ENCODE measurements at regions not wholly inside any gene's neighbourhood (a gene's known extent, or its start where the extent isn't known, plus 50 kb on each side); places are given as distances from the start of the nearest gene placed in this dataset.

GRCh38 chr12:88433997-88434703 lies 146.1 kb downstream of the KITLG start (continued):
- TF ChIP-seq ATF2 (IDR thresholded peaks at IDR 0.05; ENCODE audit: low read length) (peak; percentile 28; the same call in 1 of the 2 replicates), FOXK2 (IDR thresholded peaks at IDR 0.05) (no peak), NRF1 (conservative IDR thresholded peaks at IDR 0.05; ENCODE audit: low read depth, low read length) (no peak), ELK1 (IDR thresholded peaks at IDR 0.05; ENCODE audit: low read depth, low read length) (no peak), ZNF622 (IDR thresholded peaks at IDR 0.05) (no peak)
- TF ChIP-seq, protein P1, sequence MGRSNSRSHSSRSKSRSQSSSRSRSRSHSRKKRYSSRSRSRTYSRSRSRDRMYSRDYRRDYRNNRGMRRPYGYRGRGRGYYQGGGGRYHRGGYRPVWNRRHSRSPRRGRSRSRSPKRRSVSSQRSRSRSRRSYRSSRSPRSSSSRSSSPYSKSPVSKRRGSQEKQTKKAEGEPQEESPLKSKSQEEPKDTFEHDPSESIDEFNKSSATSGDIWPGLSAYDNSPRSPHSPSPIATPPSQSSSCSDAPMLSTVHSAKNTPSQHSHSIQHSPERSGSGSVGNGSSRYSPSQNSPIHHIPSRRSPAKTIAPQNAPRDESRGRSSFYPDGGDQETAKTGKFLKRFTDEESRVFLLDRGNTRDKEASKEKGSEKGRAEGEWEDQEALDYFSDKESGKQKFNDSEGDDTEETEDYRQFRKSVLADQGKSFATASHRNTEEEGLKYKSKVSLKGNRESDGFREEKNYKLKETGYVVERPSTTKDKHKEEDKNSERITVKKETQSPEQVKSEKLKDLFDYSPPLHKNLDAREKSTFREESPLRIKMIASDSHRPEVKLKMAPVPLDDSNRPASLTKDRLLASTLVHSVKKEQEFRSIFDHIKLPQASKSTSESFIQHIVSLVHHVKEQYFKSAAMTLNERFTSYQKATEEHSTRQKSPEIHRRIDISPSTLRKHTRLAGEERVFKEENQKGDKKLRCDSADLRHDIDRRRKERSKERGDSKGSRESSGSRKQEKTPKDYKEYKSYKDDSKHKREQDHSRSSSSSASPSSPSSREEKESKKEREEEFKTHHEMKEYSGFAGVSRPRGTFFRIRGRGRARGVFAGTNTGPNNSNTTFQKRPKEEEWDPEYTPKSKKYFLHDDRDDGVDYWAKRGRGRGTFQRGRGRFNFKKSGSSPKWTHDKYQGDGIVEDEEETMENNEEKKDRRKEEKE (IDR thresholded peaks at IDR 0.05), result no peak
